ENCODE measurements at regions not wholly inside any gene's neighbourhood (a gene's known extent, or its start where the extent isn't known, plus 50 kb on each side); places are given as distances from the start of the nearest gene placed in this dataset.

DNA sequence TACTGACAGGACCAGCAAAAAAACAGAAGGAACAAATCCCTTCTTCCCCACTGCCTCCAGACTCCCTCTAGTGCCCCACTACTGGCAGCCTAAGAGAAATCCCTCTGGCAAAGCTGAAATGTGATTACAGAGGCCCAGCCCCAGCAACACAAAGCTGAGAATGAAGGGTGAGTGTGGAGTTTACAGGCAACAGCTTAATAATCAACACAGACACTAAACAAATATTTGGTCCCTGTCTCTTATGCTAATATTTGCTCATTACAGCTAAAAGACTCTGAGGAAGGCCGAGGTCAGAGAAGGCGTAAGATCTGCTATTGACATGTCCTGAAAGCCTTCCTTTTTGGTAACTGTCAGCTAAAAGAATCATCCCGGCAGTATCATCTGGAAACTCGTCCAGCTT lies 308.5 kb upstream of the RASGRP1 start:
- no peak for DNase-seq (ENCODE audit: extremely low spot score)
- CTCF ChIA-PET = interaction anchor here (1.0 to 1.2 kb wide), 2 partner anchors 13 to 46 kb away, joined by 3 read pairs; no protein-coding TSS in a partner anchor
- POLR2A ChIA-PET = no interaction called here
- no peak for TF ChIP-seq CTCF (IDR thresholded peaks at IDR 0.05; ENCODE audit: control extremely low read depth, extremely low read depth, low read depth, missing control alignments)

GRCh38 chr15:38874464-38874863 lies 309.9 kb upstream of the RASGRP1 start:
- ChIA-PET POLR2A (no interaction called here), CTCF (no interaction called here)
- DNase-seq (ENCODE audit: extremely low spot score) = no peak
- TF ChIP-seq CTCF (IDR thresholded peaks at IDR 0.05; ENCODE audit: control extremely low read depth, extremely low read depth, low read depth, missing control alignments) = no peak

DNA sequence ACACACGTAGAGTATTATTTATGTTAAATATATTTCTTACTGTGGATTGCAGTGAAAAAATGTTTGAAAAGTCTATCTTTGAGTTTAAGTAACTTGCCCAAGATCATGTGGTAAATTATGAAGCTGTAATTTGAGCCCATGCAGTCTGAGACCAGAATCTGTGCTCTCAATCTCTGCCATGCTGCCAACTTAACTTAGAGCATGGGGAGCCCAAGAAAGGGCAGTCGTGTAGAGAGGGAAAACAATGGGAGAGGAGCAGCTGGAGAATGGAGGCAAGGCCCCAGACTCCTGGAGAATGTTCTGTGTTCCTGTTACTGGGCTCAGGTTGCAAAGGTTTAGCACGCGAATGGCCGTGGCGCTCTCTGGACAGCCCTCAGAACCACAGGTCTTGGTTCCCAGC lies 311.6 kb upstream of the RASGRP1 start:
- POLR2A ChIA-PET = no interaction called here
- DNase-seq (ENCODE audit: extremely low spot score) = no peak
- TF ChIP-seq CTCF (IDR thresholded peaks at IDR 0.05; ENCODE audit: control extremely low read depth, extremely low read depth, low read depth, missing control alignments) = no peak
- CTCF ChIA-PET = no interaction called here

DNA sequence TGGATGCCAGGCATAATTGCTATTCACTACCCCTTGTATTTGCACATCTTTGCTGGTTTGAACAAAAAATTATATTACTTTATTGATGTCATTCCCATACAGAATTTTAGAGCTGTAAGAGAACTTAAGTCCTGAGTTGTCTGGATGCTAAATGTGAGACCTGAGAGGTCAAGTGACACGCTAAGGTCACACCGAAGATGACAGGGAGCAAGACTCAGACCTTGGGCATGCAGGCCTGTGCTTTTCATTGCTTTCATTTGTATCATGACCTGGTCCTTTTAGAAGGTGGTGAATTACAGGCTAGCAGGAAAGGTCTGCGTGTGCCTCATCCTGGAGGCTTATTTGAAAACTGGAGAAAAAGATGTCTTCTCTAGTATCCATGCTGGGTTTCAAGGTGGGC lies 312.0 kb upstream of the RASGRP1 start:
- ChIA-PET POLR2A (no interaction called here), CTCF (no interaction called here)
- no peak for TF ChIP-seq CTCF (IDR thresholded peaks at IDR 0.05; ENCODE audit: control extremely low read depth, extremely low read depth, low read depth, missing control alignments)
- no peak for DNase-seq (ENCODE audit: extremely low spot score)

GRCh38 chr15:38877471-38877870 lies 312.9 kb upstream of the RASGRP1 start:
- TF ChIP-seq CTCF (IDR thresholded peaks at IDR 0.05; ENCODE audit: control extremely low read depth, extremely low read depth, low read depth, missing control alignments) = no peak
- DNase-seq (ENCODE audit: extremely low spot score) = no peak
- POLR2A ChIA-PET = no interaction called here

GRCh38 chr15:38878026-38878425 lies 313.4 kb upstream of the RASGRP1 start:
- TF ChIP-seq CTCF (IDR thresholded peaks at IDR 0.05; ENCODE audit: control extremely low read depth, extremely low read depth, low read depth, missing control alignments) = no peak
- POLR2A ChIA-PET = no interaction called here
- CTCF ChIA-PET = no interaction called here
- no peak for DNase-seq (ENCODE audit: extremely low spot score)

More at GRCh38 chr15:38877471-38877870, 312.9 kb upstream of the RASGRP1 start:
- CTCF ChIA-PET = no interaction called here

DNA sequence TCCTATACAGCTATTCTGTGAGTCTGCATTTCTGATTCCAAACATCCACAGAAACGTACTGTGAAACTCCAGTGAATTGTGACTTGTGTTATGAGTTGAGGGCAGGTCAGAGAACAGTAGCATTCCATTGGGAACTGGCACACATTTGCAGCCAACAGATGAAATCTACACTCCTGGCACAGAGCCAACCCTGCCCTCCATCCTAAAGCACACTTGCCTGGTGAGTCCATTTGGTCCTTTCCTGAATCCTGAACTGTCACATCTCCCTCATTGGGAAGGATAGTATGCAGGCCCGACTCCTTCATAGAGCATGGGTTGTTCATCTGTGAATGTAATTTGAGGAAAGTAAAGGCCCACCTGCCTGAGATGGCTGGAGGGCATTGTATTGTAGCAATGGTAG lies 314.3 kb upstream of the RASGRP1 start:
- no peak for DNase-seq (ENCODE audit: extremely low spot score)
- ChIA-PET POLR2A (no interaction called here), CTCF (no interaction called here)
- TF ChIP-seq CTCF (IDR thresholded peaks at IDR 0.05; ENCODE audit: control extremely low read depth, extremely low read depth, low read depth, missing control alignments) = no peak

Data from GM10248 (cell line).